Suprapubic skin (tissue), 4 donors: ENCODE measurements at regions not wholly inside any gene's neighbourhood (a gene's known extent, or its start where the extent isn't known, plus 50 kb on each side); places are given as distances from the start of the nearest gene placed in this dataset.
"Not testable (repeated sequence)": the region's sequence is repeated elsewhere in the genome, so short reads cannot be mapped to it uniquely, and the experiment has no call there.

ENCODE experiments used
- DNase-seq, 2 donors: peaks; one replicate each; pipeline ENCODE4 v3.0.0-alpha.2; 2019; ENCODE audit warnings: low spot score in 2 of 2
- H3K27ac ChIP-seq: fragments of 200-600 bp; sonication (generic); one replicate; pipeline ENCODE4 v1.5.1; 2019
- H3K27me3 ChIP-seq: fragments of 200-600 bp; sonication (generic); one replicate; pipeline ENCODE4 v1.5.1; 2019
- H3K36me3 ChIP-seq: fragments of 200-600 bp; sonication (generic); one replicate; pipeline ENCODE4 v1.5.1; 2019
- H3K4me1 ChIP-seq: fragments of 200-600 bp; sonication (generic); one replicate; pipeline ENCODE4 v1.5.1; 2019
- H3K4me3 ChIP-seq: fragments of 200-600 bp; sonication (generic); one replicate; pipeline ENCODE4 v1.5.1; 2019; ENCODE audit warnings: mild to moderate bottlenecking
- H3K9me3 ChIP-seq: fragments of 200-600 bp; sonication (generic); one replicate; pipeline ENCODE4 v1.5.1; 2019
- CTCF ChIP-seq, 2 donors: fragments of 200-600 bp in 1 of 2; fragments of 450-650 bp in 1 of 2; sonication (generic) in 1 of 2; IDR thresholded peaks; one replicate each; pipeline ENCODE4 v1.5.1; 2016 to 2019; ENCODE audit warnings: antibody characterized with exemption in 2 of 2, mild to moderate bottlenecking in 1 of 2, moderate library complexity in 1 of 2
- EP300 ChIP-seq: sonication (generic); formaldehyde crosslinking; IDR thresholded peaks from one replicate; pipeline ENCODE4 v1.6.1; 2017; ENCODE audit warnings: antibody characterized with exemption
- POLR2A ChIP-seq, 2 donors: fragments of 450-650 bp; IDR thresholded peaks; one replicate each; pipeline ENCODE4 v1.6.1; 2017; ENCODE audit warnings: antibody characterized with exemption in 2 of 2, mild to moderate bottlenecking in 2 of 2, moderate library complexity in 2 of 2
- POLR2AphosphoS5 ChIP-seq, 3 donors: sonication (generic); formaldehyde crosslinking; IDR thresholded peaks; one replicate each; pipeline ENCODE4 v1.6.1; 2017; ENCODE audit warnings: antibody characterized with exemption in 3 of 3
- WGBS: methylation state at CpG from one replicate; pipeline ENCODE4 v1.1.5; 2018; 5-methylcytosine and 5-hydroxymethylcytosine counted together

- no peak overlapping the region for H3K4me3 ChIP-seq
- no peaks in the 10 kb centered on the region for H3K27me3 ChIP-seq
- 82% methylated on average over 7 of the region's 7 CpGs for WGBS
- TF ChIP-seq CTCF (IDR thresholded peaks at IDR 0.05), result no peak
- no peak for TF ChIP-seq POLR2AphosphoS5 (IDR thresholded peaks at IDR 0.05)
- no peak for TF ChIP-seq POLR2A (IDR thresholded peaks at IDR 0.05)
- no peak for TF ChIP-seq EP300
- no peaks in the 10 kb centered on the region for H3K4me1 ChIP-seq
- H3K27ac ChIP-seq, result no peak overlapping the region
- H3K36me3 ChIP-seq, result no peaks in the 10 kb centered on the region
- H3K9me3 ChIP-seq, result no peaks in the 10 kb centered on the region
- DNase-seq, result no peak
Observed at GRCh38 chr10:33653584-33654367, 319.3 kb upstream of the NRP1 start.

GRCh38 chr10:33652870-33653269 lies 318.4 kb upstream of the NRP1 start:
- Histone ChIP-seq H3K4me1 (no peaks in the 10 kb centered on the region), H3K9me3 (no peaks in the 10 kb centered on the region), H3K27me3 (no peaks in the 10 kb centered on the region), H3K36me3 (no peaks in the 10 kb centered on the region), H3K4me3 (no peak overlapping the region), H3K27ac (no peak overlapping the region)
- no peak for DNase-seq
- 97% methylated on average over 3 of the region's 3 CpGs for WGBS
- TF ChIP-seq EP300 (no peak), POLR2AphosphoS5 (IDR thresholded peaks at IDR 0.05) (no peak), POLR2A (IDR thresholded peaks at IDR 0.05) (no peak), CTCF (IDR thresholded peaks at IDR 0.05) (no peak)

GRCh38 chr10:33650131-33650530 lies 315.7 kb upstream of the NRP1 start:
- H3K4me3 ChIP-seq, H3K4me1 ChIP-seq, H3K27me3 ChIP-seq, H3K36me3 ChIP-seq, H3K27ac ChIP-seq, DNase-seq, H3K9me3 ChIP-seq: not testable (repeated sequence)
- WGBS, result 83% methylated on average over 2 of the region's 2 CpGs

DNA sequence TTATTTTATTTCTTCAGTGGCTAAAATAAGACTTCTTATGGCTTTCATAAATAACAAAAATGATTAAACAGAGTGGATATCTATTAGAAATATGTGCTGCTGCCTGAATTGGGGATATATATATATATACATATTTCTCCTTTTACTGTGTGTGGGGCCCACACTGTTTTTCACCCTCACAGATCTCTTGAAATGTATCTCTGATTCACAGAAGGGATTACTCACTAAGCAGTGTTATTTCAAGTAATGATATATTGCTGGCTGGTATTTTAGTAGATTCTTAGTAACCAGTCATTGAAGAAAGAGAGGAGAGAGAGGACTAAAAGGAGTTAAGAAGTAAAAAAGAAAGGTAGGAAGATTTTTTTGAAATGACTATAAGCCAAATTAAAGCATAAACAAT lies 308.6 kb upstream of the NRP1 start:
- no peak overlapping the region for H3K27ac ChIP-seq
- TF ChIP-seq CTCF (IDR thresholded peaks at IDR 0.05), result no peak
- TF ChIP-seq POLR2AphosphoS5 (IDR thresholded peaks at IDR 0.05), result no peak
- TF ChIP-seq EP300, result no peak
- no peak for TF ChIP-seq POLR2A (IDR thresholded peaks at IDR 0.05)
- peaks cover 3% of the 10 kb centered on the region for H3K4me1 ChIP-seq
- no peaks in the 10 kb centered on the region for H3K27me3 ChIP-seq
- H3K36me3 ChIP-seq, result no peaks in the 10 kb centered on the region
- no peaks in the 10 kb centered on the region for H3K9me3 ChIP-seq
- H3K4me3 ChIP-seq, result no peak overlapping the region
- no peak for DNase-seq

DNA sequence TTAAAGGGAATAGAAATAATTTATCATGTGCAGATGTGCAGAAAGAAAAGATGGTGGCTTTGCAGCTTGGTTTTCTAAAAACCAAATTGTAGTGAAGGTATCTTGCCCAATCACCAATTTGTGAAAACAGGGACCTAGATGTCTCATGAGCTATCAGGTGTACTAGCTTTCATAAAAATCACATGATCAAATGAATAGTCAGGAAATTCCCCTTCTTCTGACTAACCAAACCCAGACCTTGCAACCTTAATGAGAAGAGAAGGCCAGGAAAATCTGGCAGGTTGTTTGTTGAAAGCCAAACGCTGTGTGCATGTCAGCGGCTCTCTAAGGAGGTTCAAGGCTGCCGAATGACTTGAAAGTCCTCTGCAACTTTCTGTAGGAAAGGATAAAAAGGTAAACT lies 304.4 kb upstream of the NRP1 start:
- H3K4me3 ChIP-seq, result no peak overlapping the region
- H3K27ac ChIP-seq, result no peak overlapping the region
- H3K27me3 ChIP-seq, result no peaks in the 10 kb centered on the region
- WGBS, result 77% methylated on average over 3 of the region's 3 CpGs
- H3K4me1 ChIP-seq, result no peaks in the 10 kb centered on the region
- H3K36me3 ChIP-seq, result no peaks in the 10 kb centered on the region
- TF ChIP-seq CTCF (IDR thresholded peaks at IDR 0.05) (no peak), EP300 (no peak), POLR2AphosphoS5 (IDR thresholded peaks at IDR 0.05) (no peak), POLR2A (IDR thresholded peaks at IDR 0.05) (no peak)
- DNase-seq, result no peak
- no peaks in the 10 kb centered on the region for H3K9me3 ChIP-seq

DNA sequence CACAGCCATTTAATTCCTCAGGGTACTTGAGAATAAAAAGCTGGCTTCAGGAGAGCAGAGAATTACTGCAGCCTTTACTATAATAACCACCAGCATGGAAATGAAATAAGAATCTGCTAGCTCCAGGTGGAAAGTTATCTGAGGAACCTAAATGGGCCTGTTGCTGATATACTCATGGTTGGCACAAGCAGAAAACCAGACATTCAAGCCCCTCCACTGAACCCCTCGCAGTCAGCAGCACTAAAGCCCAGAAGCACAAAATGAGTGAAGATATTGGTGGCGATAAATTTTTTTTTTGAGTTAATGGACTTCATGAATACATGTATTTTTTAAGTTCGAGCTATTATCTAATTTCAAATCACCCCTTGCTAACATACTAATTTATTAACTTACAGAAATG lies 303.9 kb upstream of the NRP1 start:
- H3K27ac ChIP-seq, result no peak overlapping the region
- 91% methylated on average over 3 of the region's 3 CpGs for WGBS
- H3K4me1 ChIP-seq, result no peaks in the 10 kb centered on the region
- TF ChIP-seq CTCF (IDR thresholded peaks at IDR 0.05) (no peak), POLR2AphosphoS5 (IDR thresholded peaks at IDR 0.05) (no peak), EP300 (no peak), POLR2A (IDR thresholded peaks at IDR 0.05) (no peak)
- H3K27me3 ChIP-seq, result no peaks in the 10 kb centered on the region
- H3K9me3 ChIP-seq, result no peaks in the 10 kb centered on the region
- no peak overlapping the region for H3K4me3 ChIP-seq
- DNase-seq, result no peak
- no peaks in the 10 kb centered on the region for H3K36me3 ChIP-seq
